ENCODE measurements at regions not wholly inside any gene's neighbourhood (a gene's known extent, or its start where the extent isn't known, plus 50 kb on each side); places are given as distances from the start of the nearest gene placed in this dataset.

DNA sequence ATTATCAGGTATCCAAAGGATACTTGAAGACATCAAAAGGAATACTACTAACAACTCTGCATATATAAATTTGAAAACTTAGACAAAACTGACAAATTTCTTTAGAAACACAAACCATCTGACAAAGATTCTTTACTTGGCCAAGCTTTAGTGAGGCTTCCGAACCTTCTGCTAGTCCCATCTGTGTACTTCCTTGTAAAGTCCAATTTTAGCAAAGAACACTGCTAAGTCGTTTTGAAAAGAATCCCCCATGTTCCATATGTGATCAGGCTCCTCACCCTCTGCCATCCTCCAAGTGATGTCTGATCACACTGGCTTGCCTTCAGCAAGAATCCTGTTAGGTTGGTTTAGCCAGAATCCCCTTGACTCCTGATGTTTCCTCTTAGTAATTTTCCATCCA is 150.0 kb upstream of the ACO1 start:
- BruUV-seq (replicated peaks): no TSS peak
- Mint-ChIP-seq H3K36me3 (ENCODE audit: insufficient read depth, unreplicated experiment) (no peaks in the 10 kb centered on the region), H3K27ac (ENCODE audit: unreplicated experiment) (no peak overlapping the region), H3K4me3 (ENCODE audit: unreplicated experiment) (no peak overlapping the region), H3K27me3 (ENCODE audit: insufficient read depth, unreplicated experiment) (peaks cover 3% of the 10 kb centered on the region), H3K4me1 (ENCODE audit: low read depth, unreplicated experiment) (no peaks in the 10 kb centered on the region), H3K9me3 (ENCODE audit: unreplicated experiment) (no peaks in the 10 kb centered on the region)
- intact Hi-C loops (cut with micrococcal nuclease; ENCODE audit: unreplicated experiment): no loop called here
- POLR2A ChIA-PET: no interaction called here
- no peaks in the 10 kb centered on the region for H3K9me3 ChIP-seq
- H3K4me1 ChIP-seq: no peaks in the 10 kb centered on the region
- CTCF ChIA-PET: no interaction called here
- no peak for DNase-seq
- H3K36me3 ChIP-seq (ENCODE audit: control insufficient read depth, insufficient read depth, low read length): no peaks in the 10 kb centered on the region
- no peaks in the 10 kb centered on the region for H3K27me3 ChIP-seq (replicated peaks; ENCODE audit: control insufficient read depth, insufficient read depth, low read length)
- TF ChIP-seq, protein P1, sequence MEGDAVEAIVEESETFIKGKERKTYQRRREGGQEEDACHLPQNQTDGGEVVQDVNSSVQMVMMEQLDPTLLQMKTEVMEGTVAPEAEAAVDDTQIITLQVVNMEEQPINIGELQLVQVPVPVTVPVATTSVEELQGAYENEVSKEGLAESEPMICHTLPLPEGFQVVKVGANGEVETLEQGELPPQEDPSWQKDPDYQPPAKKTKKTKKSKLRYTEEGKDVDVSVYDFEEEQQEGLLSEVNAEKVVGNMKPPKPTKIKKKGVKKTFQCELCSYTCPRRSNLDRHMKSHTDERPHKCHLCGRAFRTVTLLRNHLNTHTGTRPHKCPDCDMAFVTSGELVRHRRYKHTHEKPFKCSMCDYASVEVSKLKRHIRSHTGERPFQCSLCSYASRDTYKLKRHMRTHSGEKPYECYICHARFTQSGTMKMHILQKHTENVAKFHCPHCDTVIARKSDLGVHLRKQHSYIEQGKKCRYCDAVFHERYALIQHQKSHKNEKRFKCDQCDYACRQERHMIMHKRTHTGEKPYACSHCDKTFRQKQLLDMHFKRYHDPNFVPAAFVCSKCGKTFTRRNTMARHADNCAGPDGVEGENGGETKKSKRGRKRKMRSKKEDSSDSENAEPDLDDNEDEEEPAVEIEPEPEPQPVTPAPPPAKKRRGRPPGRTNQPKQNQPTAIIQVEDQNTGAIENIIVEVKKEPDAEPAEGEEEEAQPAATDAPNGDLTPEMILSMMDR (IDR thresholded peaks at IDR 0.05; ENCODE audit: insufficient read depth in 1 of 2, low read depth in 1 of 2, low read length in 1 of 2, severe bottlenecking in 1 of 2, unreplicated experiment in 1 of 2): no peak
- no peak overlapping the region for H3K4me3 ChIP-seq (ENCODE audit: low read depth, low read length)

DNA sequence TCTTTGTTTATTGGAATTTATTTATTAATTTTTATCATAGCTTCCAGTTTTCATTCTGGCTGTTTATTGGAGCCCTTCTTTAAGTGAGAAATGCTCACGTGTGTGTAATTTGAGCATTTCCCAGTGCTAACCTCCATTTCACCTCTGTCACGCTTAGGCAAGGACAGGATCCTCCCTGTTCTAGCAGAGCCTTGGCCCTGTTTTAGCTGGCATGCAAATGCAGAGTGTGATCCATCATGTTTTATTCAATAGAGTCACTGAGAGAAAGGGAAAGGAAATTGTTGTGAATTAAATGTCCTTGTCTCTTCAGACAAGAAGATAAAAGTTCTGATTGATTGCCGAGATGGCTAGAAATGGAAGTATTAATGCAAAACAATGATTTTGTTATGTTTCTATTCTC is 137.3 kb upstream of the ACO1 start:
- CTCF ChIA-PET: no interaction called here

DNA sequence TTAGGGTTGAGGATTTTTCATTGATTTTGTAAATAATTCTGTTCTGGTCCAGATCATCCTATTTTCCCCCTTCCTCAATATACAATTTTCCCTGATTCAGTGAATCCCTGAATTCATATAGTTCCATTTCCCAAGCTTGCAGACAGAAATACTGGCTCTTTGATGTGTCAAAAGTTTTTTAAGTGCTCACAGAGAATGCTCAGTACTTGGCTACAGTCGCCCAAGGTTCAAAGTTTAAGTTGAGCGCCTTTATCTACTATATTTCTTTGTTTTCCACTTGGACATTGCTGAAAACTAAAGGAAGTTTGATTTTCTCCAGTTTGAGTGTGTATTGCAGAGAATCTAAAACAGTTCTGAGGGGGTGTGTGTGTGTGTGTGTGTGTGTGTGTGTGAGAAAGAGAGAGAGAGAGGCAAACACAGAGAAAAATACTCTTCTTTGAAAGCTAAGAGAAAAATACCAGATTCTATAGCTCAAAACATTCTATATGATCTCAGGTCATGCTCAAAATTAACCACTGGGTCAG is 136.2 kb upstream of the ACO1 start:
- no peaks in the 10 kb centered on the region for H3K9me3 Mint-ChIP-seq (ENCODE audit: unreplicated experiment)
- no peak overlapping the region for H3K27ac Mint-ChIP-seq (ENCODE audit: unreplicated experiment)
- H3K4me1 Mint-ChIP-seq (ENCODE audit: low read depth, unreplicated experiment): no peaks in the 10 kb centered on the region
- no peaks in the 10 kb centered on the region for H3K36me3 Mint-ChIP-seq (ENCODE audit: insufficient read depth, unreplicated experiment)
- no TSS peak for BruUV-seq (replicated peaks)
- no peak overlapping the region for H3K4me3 ChIP-seq (ENCODE audit: low read depth, low read length)
- no peaks in the 10 kb centered on the region for H3K36me3 ChIP-seq (ENCODE audit: control insufficient read depth, insufficient read depth, low read length)
- no peak for DNase-seq
- no peak overlapping the region for H3K4me3 Mint-ChIP-seq (ENCODE audit: unreplicated experiment)
- H3K27me3 Mint-ChIP-seq (ENCODE audit: insufficient read depth, unreplicated experiment): peaks cover 7% of the 10 kb centered on the region
- TF ChIP-seq, protein P1 (IDR thresholded peaks at IDR 0.05; ENCODE audit: insufficient read depth in 1 of 2, low read depth in 1 of 2, low read length in 1 of 2, severe bottlenecking in 1 of 2, unreplicated experiment in 1 of 2): no peak
- no peaks in the 10 kb centered on the region for H3K27me3 ChIP-seq (replicated peaks; ENCODE audit: control insufficient read depth, insufficient read depth, low read length)
- no peaks in the 10 kb centered on the region for H3K9me3 ChIP-seq
- H3K4me1 ChIP-seq: no peaks in the 10 kb centered on the region
- intact Hi-C loops (cut with micrococcal nuclease; ENCODE audit: unreplicated experiment): no loop called here
- POLR2A ChIA-PET: no interaction called here
- CTCF ChIA-PET: no interaction called here

More for the DNA sequence above, 137.3 kb upstream of the ACO1 start:
- Mint-ChIP-seq H3K4me1 (ENCODE audit: low read depth, unreplicated experiment) (no peaks in the 10 kb centered on the region), H3K27me3 (ENCODE audit: insufficient read depth, unreplicated experiment) (peaks cover 7% of the 10 kb centered on the region), H3K27ac (ENCODE audit: unreplicated experiment) (no peak overlapping the region), H3K4me3 (ENCODE audit: unreplicated experiment) (no peak overlapping the region), H3K9me3 (ENCODE audit: unreplicated experiment) (no peaks in the 10 kb centered on the region), H3K36me3 (ENCODE audit: insufficient read depth, unreplicated experiment) (no peaks in the 10 kb centered on the region)
- no peaks in the 10 kb centered on the region for H3K27me3 ChIP-seq (replicated peaks; ENCODE audit: control insufficient read depth, insufficient read depth, low read length)
- intact Hi-C loops (cut with micrococcal nuclease; ENCODE audit: unreplicated experiment): no loop called here
- POLR2A ChIA-PET: no interaction called here
- DNase-seq: no peak
- H3K4me3 ChIP-seq (ENCODE audit: low read depth, low read length): no peak overlapping the region
- H3K9me3 ChIP-seq: no peaks in the 10 kb centered on the region
- TF ChIP-seq, protein P1 (IDR thresholded peaks at IDR 0.05; ENCODE audit: insufficient read depth in 1 of 2, low read depth in 1 of 2, low read length in 1 of 2, severe bottlenecking in 1 of 2, unreplicated experiment in 1 of 2): no peak
- no TSS peak for BruUV-seq (replicated peaks)
- no peaks in the 10 kb centered on the region for H3K36me3 ChIP-seq (ENCODE audit: control insufficient read depth, insufficient read depth, low read length)
- H3K4me1 ChIP-seq: no peaks in the 10 kb centered on the region
